Pancreas (tissue), 10 donors: ENCODE measurements at regions not wholly inside any gene's neighbourhood (a gene's known extent, or its start where the extent isn't known, plus 50 kb on each side); places are given as distances from the start of the nearest gene placed in this dataset.
"Not testable (repeated sequence)": the region's sequence is repeated elsewhere in the genome, so short reads cannot be mapped to it uniquely, and the experiment has no call there.

Source experiments
- ATAC-seq, 4 donors: fragments of 200-7000 bp; cut with Tn5 transposase; one replicate each; pipeline versions ENCODE4 v1.8.0 to v1.9.1; 2020; ENCODE audit warnings: mild to moderate bottlenecking in 4 of 4, moderate library complexity in 4 of 4
- DNase-seq, 6 donors: peaks; one replicate each; pipeline ENCODE4 v3.0.0-alpha.2; 2020
- FAIRE-seq: peaks from 2 replicates; lab custom pipeline; 2012; peaks lifted over from hg19 to GRCh38; lab: Jason Lieb, UNC
- H3K27ac ChIP-seq, 4 donors: fragments of 200-600 bp; sonication (generic); 1 replicate in 3 of 4; 2 replicates in 1 of 4; pipeline versions ENCODE4 v1.5.0 to v1.8.0; 2020
- H3K27me3 ChIP-seq, 4 donors: fragments of 200-600 bp; one replicate each; pipeline ENCODE4 v1.8.0; 2021
- H3K36me3 ChIP-seq, 3 donors: fragments of 200-600 bp; sonication (generic) in 1 of 3; one replicate each; pipeline versions ENCODE4 v1.5.0 to v1.8.0; 2020 to 2021
- H3K4me1 ChIP-seq, 3 donors: fragments of 200-600 bp; one replicate each; pipeline ENCODE4 v1.8.0; 2021
- H3K4me3 ChIP-seq, 4 donors: fragments of 200-600 bp; sonication (generic) in 2 of 4; one replicate each; pipeline versions ENCODE4 v1.5.0 to v1.8.0; 2020 to 2021
- H3K9me3 ChIP-seq, 4 donors: fragments of 200-600 bp; one replicate each; pipeline ENCODE4 v1.8.0; 2021
- WGBS, 2 donors: extraction: QIAGEN DNeasy Blood & Tissue Kit; methylation state at CpG; one replicate each; pipeline ENCODE4 v1.1.7; 2013; 5-methylcytosine and 5-hydroxymethylcytosine counted together
- intact Hi-C, 3 donors: fragments of 100-400 bp; cut with DNase I; formaldehyde crosslinking; loops; one replicate each; pipeline versions ENCODE4 v1.11.1 to v1.14.2; 2022
- TF ChIP-seq, protein P1 (sequence below), 4 donors: fragments of 200-600 bp; sonication (generic) in 3 of 4; IDR thresholded peaks; one replicate each; pipeline versions ENCODE4 v1.5.0 to v1.8.0; 2021; ENCODE audit warnings: antibody characterized with exemption in 4 of 4
- donor health status: healthy with polysubstance abuse.
- donor health status: DM: no; HTN: no; CAD: no; lungs with moderate emphysema.
- donor health status: DM: no; HTN: no; CAD: no.
- donor health status: control.
- donor health status: control.
- donor health status: Bipolar disorder and iron deficiency.
- donor health status: DM: yes; HTN: yes; CAD: no.
- donor health status: DM: no; HTN: no; CAD: no.
- donor health status: DM: no; HTN: no; CAD: no.
- donor health status: DM: yes; HTN: yes; CAD: no.

DNA sequence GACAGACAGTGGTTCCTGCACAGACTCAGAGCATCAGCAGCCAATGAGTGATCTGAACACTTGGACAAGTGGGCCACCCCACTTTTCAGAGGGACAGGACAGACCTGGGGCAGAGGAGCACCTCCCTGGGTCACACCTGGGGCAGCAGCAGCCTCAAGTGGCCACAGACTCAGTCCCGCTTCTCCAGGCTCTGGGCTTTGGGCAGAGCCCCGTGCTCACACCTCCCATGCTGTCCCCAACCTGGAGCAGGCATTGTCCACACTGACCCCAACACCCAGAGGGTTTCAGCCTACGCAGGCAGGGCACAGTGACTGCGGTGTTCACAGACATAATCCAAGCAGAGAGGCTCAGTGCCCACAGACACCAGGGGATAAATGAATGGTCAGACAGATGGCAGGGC, 135.5 kb upstream of the SFSWAP start:
- ATAC-seq (no peak), FAIRE-seq (no peak), DNase-seq (no peak)
- no peaks in the 10 kb centered on the region for H3K36me3 ChIP-seq
- H3K9me3 ChIP-seq, result no peaks in the 10 kb centered on the region
- no peak overlapping the region for H3K4me3 ChIP-seq
- H3K4me1 ChIP-seq, result no peaks in the 10 kb centered on the region
- TF ChIP-seq, protein P1, sequence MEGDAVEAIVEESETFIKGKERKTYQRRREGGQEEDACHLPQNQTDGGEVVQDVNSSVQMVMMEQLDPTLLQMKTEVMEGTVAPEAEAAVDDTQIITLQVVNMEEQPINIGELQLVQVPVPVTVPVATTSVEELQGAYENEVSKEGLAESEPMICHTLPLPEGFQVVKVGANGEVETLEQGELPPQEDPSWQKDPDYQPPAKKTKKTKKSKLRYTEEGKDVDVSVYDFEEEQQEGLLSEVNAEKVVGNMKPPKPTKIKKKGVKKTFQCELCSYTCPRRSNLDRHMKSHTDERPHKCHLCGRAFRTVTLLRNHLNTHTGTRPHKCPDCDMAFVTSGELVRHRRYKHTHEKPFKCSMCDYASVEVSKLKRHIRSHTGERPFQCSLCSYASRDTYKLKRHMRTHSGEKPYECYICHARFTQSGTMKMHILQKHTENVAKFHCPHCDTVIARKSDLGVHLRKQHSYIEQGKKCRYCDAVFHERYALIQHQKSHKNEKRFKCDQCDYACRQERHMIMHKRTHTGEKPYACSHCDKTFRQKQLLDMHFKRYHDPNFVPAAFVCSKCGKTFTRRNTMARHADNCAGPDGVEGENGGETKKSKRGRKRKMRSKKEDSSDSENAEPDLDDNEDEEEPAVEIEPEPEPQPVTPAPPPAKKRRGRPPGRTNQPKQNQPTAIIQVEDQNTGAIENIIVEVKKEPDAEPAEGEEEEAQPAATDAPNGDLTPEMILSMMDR (IDR thresholded peaks at IDR 0.05), result no peak
- WGBS, 2 donors, result 71 to 91% methylated on average over 4 of the region's 4 CpGs
- intact Hi-C loops, result no loop called here
- H3K27me3 ChIP-seq, result peaks cover 0 to 4% (median 0%) of the 10 kb centered on the region in 4 donors
- no peak overlapping the region for H3K27ac ChIP-seq

DNA sequence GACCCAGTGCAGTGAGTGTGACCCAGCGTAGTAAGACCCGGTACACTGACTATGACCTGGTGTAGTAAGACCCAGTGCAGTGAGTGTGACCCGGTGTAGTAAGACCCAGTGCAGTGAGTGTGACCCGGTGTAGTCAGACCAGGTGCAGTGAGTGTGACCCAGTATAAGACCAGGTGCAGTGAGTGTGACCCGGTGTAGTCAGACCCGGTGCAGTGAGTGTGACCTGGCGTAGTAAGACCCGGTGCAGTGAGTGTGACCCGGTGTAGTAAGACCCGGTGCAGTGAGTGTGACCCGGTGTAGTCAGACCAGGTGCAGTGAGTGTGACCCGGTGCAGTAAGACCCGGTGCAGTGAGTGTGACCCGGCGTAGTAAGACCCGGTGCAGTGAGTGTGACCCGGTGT, 134.2 kb upstream of the SFSWAP start:
- H3K36me3 ChIP-seq, H3K27me3 ChIP-seq, H3K9me3 ChIP-seq, H3K27ac ChIP-seq, FAIRE-seq, DNase-seq, ATAC-seq, H3K4me3 ChIP-seq, H3K4me1 ChIP-seq, intact Hi-C loops: not testable (repeated sequence)
- WGBS, 2 donors, result 81 to 96% methylated on average over 11 to 13 of the region's 17 CpGs

DNA sequence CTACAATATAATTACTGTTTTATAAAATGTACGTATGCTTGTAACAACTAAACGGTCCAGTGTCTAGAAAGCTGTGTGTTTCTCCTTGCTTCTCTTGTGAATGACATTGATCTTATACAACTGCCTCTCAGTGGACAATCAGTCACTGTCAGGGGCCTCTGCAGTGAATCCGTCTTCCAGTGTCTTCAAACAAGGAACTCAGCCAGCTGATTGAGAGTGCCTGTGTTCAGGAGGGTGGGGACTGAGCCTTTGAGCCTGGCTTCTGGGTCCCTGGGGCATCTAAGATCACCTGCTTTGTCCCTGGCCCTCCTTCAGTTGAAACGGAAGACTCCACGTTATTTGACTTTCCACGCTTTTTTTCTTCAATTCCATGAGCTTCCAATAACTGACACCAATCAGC, 133.1 kb upstream of the SFSWAP start:
- no peak for ATAC-seq
- no peaks in the 10 kb centered on the region for H3K4me1 ChIP-seq
- TF ChIP-seq, protein P1 (IDR thresholded peaks at IDR 0.05), result no peak
- no peak overlapping the region for H3K4me3 ChIP-seq
- intact Hi-C loops, result no loop called here
- H3K27me3 ChIP-seq, result peaks cover 0 to 4% (median 0%) of the 10 kb centered on the region in 4 donors
- no peak for FAIRE-seq
- DNase-seq, result no peak
- H3K27ac ChIP-seq, result no peak overlapping the region
- no peaks in the 10 kb centered on the region for H3K36me3 ChIP-seq
- H3K9me3 ChIP-seq, result no peaks in the 10 kb centered on the region
- 30 to 52% methylated on average over 6 of the region's 6 CpGs for WGBS, 2 donors

DNA sequence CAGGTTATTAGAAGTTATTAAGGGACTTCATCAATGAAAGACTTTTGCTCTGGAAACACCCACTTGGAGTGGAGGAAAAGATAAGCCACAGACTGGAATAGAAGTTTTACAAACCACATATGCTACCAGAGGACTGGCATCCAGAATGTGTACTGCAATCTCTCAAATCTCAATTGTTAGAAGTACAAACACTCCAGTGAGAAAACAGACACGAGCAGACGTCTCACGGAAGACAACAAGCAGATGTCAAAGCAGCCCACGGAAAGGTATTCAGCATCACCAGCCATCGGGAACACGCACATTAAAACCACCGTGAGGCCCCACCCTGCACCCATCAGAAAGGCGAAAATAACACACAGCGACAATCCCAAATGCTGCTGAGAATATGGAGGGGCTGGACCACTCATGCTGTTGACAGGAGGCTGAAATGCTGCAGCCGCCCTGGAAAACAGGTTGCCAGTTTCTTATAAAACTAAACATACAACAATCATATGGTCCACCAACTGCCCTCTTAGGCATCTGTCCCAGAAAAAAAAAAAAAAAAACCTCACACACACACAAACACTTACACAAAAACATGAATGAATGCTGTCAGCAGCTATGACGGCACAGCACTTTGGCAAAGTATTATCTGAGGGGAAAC, 131.9 kb upstream of the SFSWAP start:
- H3K9me3 ChIP-seq, result no peaks in the 10 kb centered on the region
- peaks cover 0 to 4% (median 0%) of the 10 kb centered on the region in 4 donors for H3K27me3 ChIP-seq
- no peaks in the 10 kb centered on the region for H3K4me1 ChIP-seq
- H3K27ac ChIP-seq, result no peak overlapping the region
- intact Hi-C loops, result no loop called here
- 33 to 42% methylated on average over 11 of the region's 11 CpGs for WGBS, 2 donors
- no peak for FAIRE-seq
- TF ChIP-seq, protein P1 (IDR thresholded peaks at IDR 0.05), result no peak
- no peak for ATAC-seq
- DNase-seq, result no peak
- H3K4me3 ChIP-seq, result no peak overlapping the region
- H3K36me3 ChIP-seq, result no peaks in the 10 kb centered on the region

DNA sequence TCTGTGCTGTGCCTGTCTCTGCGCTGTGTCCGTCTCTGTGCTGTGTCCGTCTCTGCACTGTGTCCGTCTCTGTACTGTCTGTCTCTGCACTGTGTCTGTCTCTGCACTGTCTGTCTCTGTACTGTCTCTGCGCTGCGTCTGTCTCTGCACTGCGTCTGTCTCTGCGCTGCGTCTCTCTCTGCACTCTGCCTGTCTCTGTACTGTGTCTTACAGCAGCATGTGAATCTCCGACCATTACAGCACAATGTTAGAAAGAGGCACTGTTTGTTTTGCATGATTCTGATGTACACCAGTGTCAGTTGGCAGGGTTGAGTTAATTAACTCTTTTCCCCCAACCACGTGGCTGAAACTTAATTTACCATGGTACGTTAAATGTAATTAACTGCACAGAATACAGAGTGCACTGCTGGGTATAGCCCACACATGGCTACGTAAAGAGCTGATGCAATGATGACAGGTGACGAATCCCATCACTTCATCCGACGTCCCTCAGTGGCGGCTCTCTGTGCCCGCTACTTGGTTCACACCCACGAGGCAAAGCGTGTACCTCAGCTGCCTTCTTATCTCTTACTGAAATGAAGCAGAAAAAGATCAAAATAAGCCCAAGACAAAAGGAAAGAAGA, 127.7 kb upstream of the SFSWAP start:
- ATAC-seq (no peak), DNase-seq (no peak), FAIRE-seq (no peak)
- Histone ChIP-seq H3K4me1 (no peaks in the 10 kb centered on the region), H3K36me3 (no peaks in the 10 kb centered on the region), H3K9me3 (no peaks in the 10 kb centered on the region), H3K4me3 (no peak overlapping the region), H3K27me3 (peaks cover 0 to 4% (median 0%) of the 10 kb centered on the region in 4 donors), H3K27ac (no peak overlapping the region)
- TF ChIP-seq, protein P1 (IDR thresholded peaks at IDR 0.05), result no peak
- intact Hi-C loops, result no loop called here
- WGBS, 2 donors, result 49 to 64% methylated on average over 20 of the region's 20 CpGs
